OCI-LY7 (cell line): ENCODE measurements at regions not wholly inside any gene's neighbourhood (a gene's known extent, or its start where the extent isn't known, plus 50 kb on each side); places are given as distances from the start of the nearest gene placed in this dataset.

Experiments
- EZH2phosphoT487 ChIP-seq: fragments of 200-600 bp; sonication (generic); IDR thresholded peaks from 2 replicates; pipeline ENCODE4 v1.6.1; 2018; ENCODE audit warnings: low read depth, borderline replicate concordance, mild to moderate bottlenecking, mixed run types, antibody characterized with exemption, low read length, moderate library complexity, mixed read lengths
- TF ChIP-seq, protein P1 (sequence below): fragments of 200-600 bp; sonication (generic); conservative IDR thresholded peaks from 2 replicates; pipeline ENCODE4 v1.5.1; 2014; ENCODE audit warnings: mild to moderate bottlenecking, antibody characterized with exemption, low read length, moderate library complexity, mixed read lengths

DNA sequence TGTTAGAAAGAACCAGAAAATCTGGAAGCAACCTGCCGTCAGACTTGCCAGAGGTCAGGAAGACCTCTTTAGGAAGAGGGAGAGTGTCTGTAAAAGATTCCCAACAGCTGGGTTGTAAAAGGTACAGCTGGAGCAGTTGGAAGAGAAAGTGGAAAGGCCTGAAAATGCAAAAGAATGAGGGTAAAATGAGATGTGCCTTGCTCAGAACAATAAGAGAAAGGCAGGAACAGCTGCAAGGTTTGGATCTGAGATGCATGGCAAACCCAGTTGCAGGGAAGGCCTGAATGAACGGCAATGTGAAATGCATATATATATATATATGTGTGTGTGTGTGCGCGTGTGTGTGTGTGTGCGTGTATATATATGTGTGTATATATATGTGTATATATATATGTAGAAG, 88.1 kb downstream of the ZIC1 start:
- TF ChIP-seq, protein P1, sequence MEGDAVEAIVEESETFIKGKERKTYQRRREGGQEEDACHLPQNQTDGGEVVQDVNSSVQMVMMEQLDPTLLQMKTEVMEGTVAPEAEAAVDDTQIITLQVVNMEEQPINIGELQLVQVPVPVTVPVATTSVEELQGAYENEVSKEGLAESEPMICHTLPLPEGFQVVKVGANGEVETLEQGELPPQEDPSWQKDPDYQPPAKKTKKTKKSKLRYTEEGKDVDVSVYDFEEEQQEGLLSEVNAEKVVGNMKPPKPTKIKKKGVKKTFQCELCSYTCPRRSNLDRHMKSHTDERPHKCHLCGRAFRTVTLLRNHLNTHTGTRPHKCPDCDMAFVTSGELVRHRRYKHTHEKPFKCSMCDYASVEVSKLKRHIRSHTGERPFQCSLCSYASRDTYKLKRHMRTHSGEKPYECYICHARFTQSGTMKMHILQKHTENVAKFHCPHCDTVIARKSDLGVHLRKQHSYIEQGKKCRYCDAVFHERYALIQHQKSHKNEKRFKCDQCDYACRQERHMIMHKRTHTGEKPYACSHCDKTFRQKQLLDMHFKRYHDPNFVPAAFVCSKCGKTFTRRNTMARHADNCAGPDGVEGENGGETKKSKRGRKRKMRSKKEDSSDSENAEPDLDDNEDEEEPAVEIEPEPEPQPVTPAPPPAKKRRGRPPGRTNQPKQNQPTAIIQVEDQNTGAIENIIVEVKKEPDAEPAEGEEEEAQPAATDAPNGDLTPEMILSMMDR = no peak
- no peak for TF ChIP-seq EZH2phosphoT487
